ENCODE measurements at regions not wholly inside any gene's neighbourhood (a gene's known extent, or its start where the extent isn't known, plus 50 kb on each side); places are given as distances from the start of the nearest gene placed in this dataset.

DNA sequence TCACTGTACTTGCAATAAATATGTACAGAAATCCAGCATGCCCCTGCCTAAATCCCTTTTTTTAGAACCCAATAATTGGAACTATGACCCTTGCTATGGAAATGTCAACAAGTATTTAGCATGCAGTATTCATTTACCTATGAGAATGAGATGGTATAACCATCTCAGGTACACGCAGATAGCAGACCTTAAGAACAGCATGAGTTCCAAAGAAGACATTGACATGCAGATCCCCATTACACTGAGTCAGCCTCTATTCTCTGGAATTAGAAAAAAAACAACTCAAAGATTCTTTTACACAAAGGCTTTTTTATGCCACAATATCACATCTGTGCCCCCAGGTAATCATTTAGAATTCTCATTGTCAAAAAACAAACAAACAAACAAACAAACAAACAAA lies 325.6 kb upstream of the TLE4 start:
- H3K4me1 ChIP-seq = no peaks in the 10 kb centered on the region
- ATAC-seq (no peak), DNase-seq (no peak)
- H3K27ac ChIP-seq = no peak overlapping the region
- intact Hi-C loops (cut with DNase I; ENCODE audit: low total_unique reads) (no loop called here), in situ Hi-C loops (cut with MboI; ENCODE audit: low sequenced_read_pairs in 4 of 4) (no loop called here)
- no peak overlapping the region for H3K4me3 ChIP-seq
- no peaks in the 10 kb centered on the region for H3K9me3 ChIP-seq
- no peak for TF ChIP-seq POLR2A (IDR thresholded peaks at IDR 0.05)
- TF ChIP-seq, protein P1, sequence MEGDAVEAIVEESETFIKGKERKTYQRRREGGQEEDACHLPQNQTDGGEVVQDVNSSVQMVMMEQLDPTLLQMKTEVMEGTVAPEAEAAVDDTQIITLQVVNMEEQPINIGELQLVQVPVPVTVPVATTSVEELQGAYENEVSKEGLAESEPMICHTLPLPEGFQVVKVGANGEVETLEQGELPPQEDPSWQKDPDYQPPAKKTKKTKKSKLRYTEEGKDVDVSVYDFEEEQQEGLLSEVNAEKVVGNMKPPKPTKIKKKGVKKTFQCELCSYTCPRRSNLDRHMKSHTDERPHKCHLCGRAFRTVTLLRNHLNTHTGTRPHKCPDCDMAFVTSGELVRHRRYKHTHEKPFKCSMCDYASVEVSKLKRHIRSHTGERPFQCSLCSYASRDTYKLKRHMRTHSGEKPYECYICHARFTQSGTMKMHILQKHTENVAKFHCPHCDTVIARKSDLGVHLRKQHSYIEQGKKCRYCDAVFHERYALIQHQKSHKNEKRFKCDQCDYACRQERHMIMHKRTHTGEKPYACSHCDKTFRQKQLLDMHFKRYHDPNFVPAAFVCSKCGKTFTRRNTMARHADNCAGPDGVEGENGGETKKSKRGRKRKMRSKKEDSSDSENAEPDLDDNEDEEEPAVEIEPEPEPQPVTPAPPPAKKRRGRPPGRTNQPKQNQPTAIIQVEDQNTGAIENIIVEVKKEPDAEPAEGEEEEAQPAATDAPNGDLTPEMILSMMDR (IDR thresholded peaks at IDR 0.05 in 4 of 5, conservative IDR thresholded peaks at IDR 0.05 in 1 of 5) = no peak
- no peaks in the 10 kb centered on the region for H3K27me3 ChIP-seq
- H3K36me3 ChIP-seq = no peaks in the 10 kb centered on the region

DNA sequence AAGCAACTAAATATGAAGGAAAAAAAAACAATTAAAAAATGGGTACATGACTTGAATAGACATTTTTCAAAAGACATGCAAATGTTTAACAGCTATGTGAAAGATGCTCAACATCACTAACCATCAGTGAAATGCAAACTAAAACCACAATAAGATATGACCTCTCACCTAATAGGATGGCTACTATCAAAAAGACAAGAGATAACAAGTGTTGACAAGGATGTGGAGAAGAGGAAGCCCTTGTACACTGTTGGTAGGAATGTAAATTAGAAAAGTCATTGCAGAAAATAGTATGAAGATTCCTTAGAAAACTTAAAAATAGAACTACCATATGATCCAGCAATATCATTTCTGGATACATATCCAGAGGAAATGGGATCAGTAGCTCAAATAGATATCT lies 324.7 kb upstream of the TLE4 start:
- H3K4me1 ChIP-seq = no peaks in the 10 kb centered on the region
- H3K27ac ChIP-seq = no peak overlapping the region
- no peaks in the 10 kb centered on the region for H3K36me3 ChIP-seq
- H3K9me3 ChIP-seq = no peaks in the 10 kb centered on the region
- DNase-seq (no peak), ATAC-seq (no peak)
- H3K4me3 ChIP-seq = no peak overlapping the region
- intact Hi-C loops (cut with DNase I; ENCODE audit: low total_unique reads) (no loop called here), in situ Hi-C loops (cut with MboI; ENCODE audit: low sequenced_read_pairs in 4 of 4) (no loop called here)
- TF ChIP-seq, protein P1 (IDR thresholded peaks at IDR 0.05 in 4 of 5, conservative IDR thresholded peaks at IDR 0.05 in 1 of 5) = no peak
- TF ChIP-seq POLR2A (IDR thresholded peaks at IDR 0.05) = no peak
- no peaks in the 10 kb centered on the region for H3K27me3 ChIP-seq

DNA sequence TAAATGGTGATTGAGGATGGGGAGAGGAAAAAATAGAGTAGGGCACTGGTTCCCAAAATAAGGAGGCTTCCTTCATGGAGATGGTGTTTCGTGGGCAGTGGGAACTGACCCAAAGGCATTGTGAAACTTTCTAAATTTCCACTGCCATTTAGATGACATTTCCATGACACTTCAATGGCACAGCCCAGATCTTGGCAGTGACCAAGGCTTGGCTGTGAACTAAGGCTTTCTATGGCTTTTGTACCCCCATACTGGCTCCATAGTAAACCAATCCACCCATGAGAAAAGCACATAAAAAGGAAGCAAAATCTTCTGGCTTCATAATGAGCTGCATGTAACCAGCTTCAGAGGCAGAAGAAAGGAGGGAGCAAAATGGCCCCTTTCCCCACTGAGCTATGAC lies 321.0 kb upstream of the TLE4 start:
- intact Hi-C loops (cut with DNase I; ENCODE audit: low total_unique reads) = no loop called here
- in situ Hi-C loops (cut with MboI; ENCODE audit: low sequenced_read_pairs in 4 of 4) = no loop called here
- TF ChIP-seq POLR2A (IDR thresholded peaks at IDR 0.05) = no peak
- TF ChIP-seq, protein P1 (IDR thresholded peaks at IDR 0.05 in 4 of 5, conservative IDR thresholded peaks at IDR 0.05 in 1 of 5) = no peak
- no peaks in the 10 kb centered on the region for H3K36me3 ChIP-seq
- no peak overlapping the region for H3K27ac ChIP-seq
- H3K9me3 ChIP-seq = no peaks in the 10 kb centered on the region
- H3K27me3 ChIP-seq = peaks cover 4 to 14% (median 6%) of the 10 kb centered on the region in 3 donors
- H3K4me3 ChIP-seq = no peak overlapping the region
- H3K4me1 ChIP-seq = no peaks in the 10 kb centered on the region
- DNase-seq (no peak), ATAC-seq (no peak)

DNA sequence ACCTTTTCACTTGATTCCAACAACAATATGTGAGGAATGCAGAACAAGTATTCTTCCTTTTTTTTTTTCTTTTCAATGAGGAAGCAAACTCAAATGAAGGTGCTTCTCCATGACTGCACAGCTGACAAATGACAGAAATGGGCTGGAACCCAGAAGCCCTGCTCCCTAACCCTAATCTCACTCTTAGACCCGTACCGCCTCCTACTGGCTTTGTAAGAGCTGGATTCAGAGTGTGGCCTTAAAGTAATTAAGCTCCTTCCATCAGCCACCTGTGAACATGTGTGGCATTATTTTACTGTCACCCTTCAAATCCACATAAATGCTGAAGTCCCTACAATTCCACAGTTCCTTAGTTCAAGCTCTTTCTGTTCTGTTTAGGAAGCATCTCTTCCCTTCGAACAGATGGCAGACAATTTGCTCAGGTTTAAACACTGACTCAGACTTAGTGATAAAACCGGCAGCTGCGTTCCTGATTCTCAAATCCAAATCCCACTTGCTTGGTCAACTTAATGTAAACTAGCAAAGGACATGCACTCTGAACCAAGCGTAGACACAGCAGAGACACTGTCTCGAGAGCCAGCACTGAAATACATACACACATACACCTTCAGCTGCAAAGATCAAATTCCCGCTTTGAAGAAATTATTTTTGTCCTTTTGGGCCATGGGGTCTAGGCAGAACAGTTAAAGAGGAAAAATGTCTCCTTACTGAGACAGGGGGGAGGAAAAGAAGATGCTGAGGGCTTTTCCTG lies 316.7 kb upstream of the TLE4 start:
- TF ChIP-seq POLR2A (IDR thresholded peaks at IDR 0.05) = no peak
- TF ChIP-seq, protein P1 (IDR thresholded peaks at IDR 0.05 in 4 of 5, conservative IDR thresholded peaks at IDR 0.05 in 1 of 5) = no peak
- Histone ChIP-seq H3K36me3 (no peaks in the 10 kb centered on the region), H3K4me3 (no peak overlapping the region), H3K27me3 (peaks cover 18 to 27% (median 24%) of the 10 kb centered on the region in 3 donors), H3K27ac (no peak overlapping the region), H3K9me3 (no peaks in the 10 kb centered on the region), H3K4me1 (no peaks in the 10 kb centered on the region)
- DNase-seq (no peak), ATAC-seq (no peak)
- intact Hi-C loops (cut with DNase I; ENCODE audit: low total_unique reads) = no loop called here
- in situ Hi-C loops (cut with MboI; ENCODE audit: low sequenced_read_pairs in 4 of 4) = no loop called here

Measured in gastrocnemius medialis (tissue), 4 donors.